AG09319 (cell line): ENCODE measurements at regions not wholly inside any gene's neighbourhood (a gene's known extent, or its start where the extent isn't known, plus 50 kb on each side); places are given as distances from the start of the nearest gene placed in this dataset.
"Not testable (repeated sequence)": the region's sequence is repeated elsewhere in the genome, so short reads cannot be mapped to it uniquely, and the experiment has no call there.

ENCODE experiments used
- DNase-seq: peaks from one replicate; pipeline ENCODE4 v3.0.0-alpha.2; 2010; ENCODE audit warnings: low read depth; ENCODE audit errors: extremely low read depth
- TF ChIP-seq, protein P1 (sequence below): IDR thresholded peaks from 2 replicates; pipeline ENCODE4 v1.5.1; 2011; ENCODE audit warnings: low read depth, mild to moderate bottlenecking, inconsistent platforms, low read length, moderate library complexity

DNA sequence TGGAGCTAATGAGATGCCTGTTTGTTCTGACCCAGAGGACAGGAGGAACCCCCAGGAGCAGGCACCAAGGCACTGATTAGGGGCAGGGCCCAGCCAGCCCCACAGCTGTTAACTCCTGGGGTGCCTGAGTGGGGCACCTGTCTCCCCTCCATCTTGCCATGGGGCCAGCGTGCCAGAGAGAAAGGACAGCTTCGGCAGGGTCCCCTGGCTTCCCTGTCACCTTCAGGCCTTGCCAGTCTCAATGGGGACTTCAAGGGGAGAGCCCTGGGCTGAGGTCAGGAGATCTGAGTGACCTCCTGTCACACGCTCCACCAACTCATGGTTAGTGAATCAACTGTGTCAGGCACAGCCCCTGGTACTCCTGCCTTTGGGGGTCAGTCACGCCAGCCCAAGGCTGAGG, 152.7 kb upstream of the MVB12B start:
- DNase-seq = no peak
- TF ChIP-seq, protein P1, sequence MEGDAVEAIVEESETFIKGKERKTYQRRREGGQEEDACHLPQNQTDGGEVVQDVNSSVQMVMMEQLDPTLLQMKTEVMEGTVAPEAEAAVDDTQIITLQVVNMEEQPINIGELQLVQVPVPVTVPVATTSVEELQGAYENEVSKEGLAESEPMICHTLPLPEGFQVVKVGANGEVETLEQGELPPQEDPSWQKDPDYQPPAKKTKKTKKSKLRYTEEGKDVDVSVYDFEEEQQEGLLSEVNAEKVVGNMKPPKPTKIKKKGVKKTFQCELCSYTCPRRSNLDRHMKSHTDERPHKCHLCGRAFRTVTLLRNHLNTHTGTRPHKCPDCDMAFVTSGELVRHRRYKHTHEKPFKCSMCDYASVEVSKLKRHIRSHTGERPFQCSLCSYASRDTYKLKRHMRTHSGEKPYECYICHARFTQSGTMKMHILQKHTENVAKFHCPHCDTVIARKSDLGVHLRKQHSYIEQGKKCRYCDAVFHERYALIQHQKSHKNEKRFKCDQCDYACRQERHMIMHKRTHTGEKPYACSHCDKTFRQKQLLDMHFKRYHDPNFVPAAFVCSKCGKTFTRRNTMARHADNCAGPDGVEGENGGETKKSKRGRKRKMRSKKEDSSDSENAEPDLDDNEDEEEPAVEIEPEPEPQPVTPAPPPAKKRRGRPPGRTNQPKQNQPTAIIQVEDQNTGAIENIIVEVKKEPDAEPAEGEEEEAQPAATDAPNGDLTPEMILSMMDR = no peak

DNA sequence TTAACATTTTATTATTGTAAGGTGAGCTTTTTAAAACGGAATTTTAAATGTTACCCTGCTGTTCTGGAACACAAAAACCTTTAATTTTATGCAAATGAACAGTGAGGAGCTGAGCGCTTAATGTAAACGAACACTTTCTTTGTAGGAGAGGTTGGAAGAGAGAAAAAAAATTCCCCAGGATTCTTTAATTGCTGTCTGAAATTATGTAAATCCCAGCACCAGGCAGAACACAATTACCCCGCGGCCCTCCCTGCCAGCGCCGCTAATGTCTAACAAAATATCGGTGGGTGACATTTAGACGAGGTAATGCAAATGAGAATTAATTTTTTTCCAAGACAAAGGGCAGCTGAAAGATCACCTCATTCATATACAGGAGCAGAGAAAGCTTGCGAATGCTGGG, 143.4 kb upstream of the MVB12B start:
- TF ChIP-seq, protein P1 = no peak
- DNase-seq = no peak

DNA sequence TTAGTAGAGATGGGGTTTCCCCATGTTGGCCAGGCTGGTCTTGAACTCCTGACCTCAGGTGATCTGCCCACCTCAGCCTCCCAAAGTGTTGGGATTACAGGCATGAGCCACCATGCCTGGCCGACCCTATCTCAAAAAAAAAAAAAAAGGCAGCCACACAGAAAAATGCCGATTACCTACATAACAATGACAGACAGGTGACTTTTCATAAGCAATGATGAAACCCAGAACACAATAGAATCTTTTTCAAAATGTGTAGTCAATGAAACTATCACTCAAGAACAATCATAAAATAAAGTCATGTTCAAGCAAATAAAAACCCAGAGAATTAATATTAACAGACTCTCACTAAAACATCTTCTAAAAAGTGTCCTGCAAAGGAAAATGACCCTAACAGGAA, 135.6 kb upstream of the MVB12B start:
- DNase-seq = not testable (repeated sequence)

GRCh38 chr9:126198854-126199253, 127.8 kb upstream of the MVB12B start:
- no peak for DNase-seq

DNA sequence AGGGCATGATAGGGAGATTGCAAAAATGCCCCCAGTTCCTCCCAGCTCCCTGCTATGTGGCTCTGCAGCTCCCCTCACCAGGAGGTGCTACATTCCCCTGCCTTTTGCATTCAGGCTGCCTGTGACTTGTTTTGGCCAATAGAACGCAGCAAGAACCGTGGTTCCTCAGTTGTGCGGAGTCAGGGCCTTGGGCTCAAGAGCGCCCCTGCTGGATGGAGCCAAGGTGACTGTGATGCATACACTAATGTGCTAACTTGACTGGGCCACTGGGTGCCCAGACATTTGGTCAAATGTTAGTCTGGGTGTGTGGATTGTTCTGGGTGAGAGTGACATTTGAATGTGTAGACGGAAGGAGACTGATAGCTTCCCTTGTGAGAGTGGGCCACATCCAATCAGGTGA, 123.3 kb upstream of the MVB12B start:
- DNase-seq = no peak
- TF ChIP-seq, protein P1 = no peak

More at GRCh38 chr9:126198854-126199253, 127.8 kb upstream of the MVB12B start:
- TF ChIP-seq, protein P1 = no peak

DNA sequence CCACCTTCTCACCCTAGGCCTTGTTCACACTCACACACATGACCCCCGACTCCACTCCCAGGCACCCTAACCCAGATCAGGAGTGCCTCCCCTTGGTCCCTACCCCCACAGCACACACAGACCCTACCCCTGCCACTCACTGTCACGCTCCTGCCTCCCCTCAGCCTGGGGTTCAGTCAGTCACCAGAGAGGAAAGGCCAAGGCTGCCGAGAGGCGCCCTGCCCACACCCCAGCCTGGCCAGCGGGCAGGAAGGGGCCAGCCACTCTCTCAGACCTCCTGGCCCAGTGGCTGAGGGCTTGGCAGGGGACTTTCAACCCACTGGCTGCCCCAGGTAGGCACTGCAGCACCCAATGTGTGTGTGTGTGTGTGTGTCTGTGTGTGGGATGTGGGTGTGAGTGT, 122.4 kb upstream of the MVB12B start:
- TF ChIP-seq, protein P1 = no peak
- DNase-seq = no peak

- TF ChIP-seq, protein P1 = no peak
- DNase-seq = no peak
Observed at GRCh38 chr9:126204708-126205225, 121.9 kb upstream of the MVB12B start.

- TF ChIP-seq, protein P1 = no peak
- DNase-seq = no peak
Observed at GRCh38 chr9:126205265-126205664, 121.4 kb upstream of the MVB12B start.
